DND-41 (cell line): ENCODE measurements at regions not wholly inside any gene's neighbourhood (a gene's known extent, or its start where the extent isn't known, plus 50 kb on each side); places are given as distances from the start of the nearest gene placed in this dataset.

ENCODE experiments used
- ATAC-seq: fragments of 200-7000 bp; cut with Tn5 transposase; 3 replicates; pipeline ENCODE4 v1.9.1; 2021; ENCODE audit warnings: low read depth; ENCODE audit not compliant: insufficient read depth
- DNase-seq: peaks from one replicate; pipeline ENCODE4 v3.0.0-alpha.2; 2020
- H2AFZ ChIP-seq: 2 replicates; pipeline ENCODE4 v1.6.0; 2012; ENCODE audit warnings: low read depth, low read length
- H3K27ac ChIP-seq: 2 replicates; pipeline ENCODE4 v1.5.1; 2012; ENCODE audit warnings: low read length, inconsistent platforms
- H3K27me3 ChIP-seq: fragments of 200-600 bp; sonication (generic); 2 replicates; pipeline ENCODE4 v1.6.0; 2012; ENCODE audit warnings: low read length, mild to moderate bottlenecking, inconsistent platforms; ENCODE audit not compliant: insufficient read depth, poor library complexity
- H3K36me3 ChIP-seq: 2 replicates; pipeline ENCODE4 v1.5.1; 2012; ENCODE audit warnings: low read length, inconsistent platforms; ENCODE audit not compliant: insufficient read depth
- H3K4me1 ChIP-seq: 2 replicates; pipeline ENCODE4 v1.5.1; 2012; ENCODE audit warnings: mild to moderate bottlenecking, low read length; ENCODE audit not compliant: insufficient read depth
- H3K4me2 ChIP-seq: 2 replicates; pipeline ENCODE4 v1.6.0; 2012; ENCODE audit warnings: mild to moderate bottlenecking, moderate library complexity, low read length, inconsistent platforms; ENCODE audit not compliant: insufficient read depth
- H3K4me3 ChIP-seq, 2 experiments: fragments of 200-600 bp in 1 of 2; shearing (Covaris generic) in 1 of 2; 2 replicates each; pipeline ENCODE4 v1.5.1; 2012 to 2016; ENCODE audit warnings: inconsistent platforms in 2 of 2, low read length in 2 of 2, mild to moderate bottlenecking in 2 of 2, low read depth in 1 of 2, moderate library complexity in 1 of 2
- H3K79me2 ChIP-seq: 2 replicates; pipeline ENCODE4 v1.6.0; 2012; ENCODE audit warnings: low read length, inconsistent platforms; ENCODE audit not compliant: insufficient read depth
- H3K9ac ChIP-seq: 2 replicates; pipeline ENCODE4 v1.6.0; 2012; ENCODE audit warnings: low read depth, mild to moderate bottlenecking, inconsistent platforms, low read length, moderate library complexity
- H3K9me3 ChIP-seq: 2 replicates; pipeline ENCODE4 v1.5.1; 2012; ENCODE audit warnings: low read length, moderate library complexity, mild to moderate bottlenecking, inconsistent platforms; ENCODE audit not compliant: insufficient read depth, severe bottlenecking
- H4K20me1 ChIP-seq: 2 replicates; pipeline ENCODE4 v1.6.0; 2012; ENCODE audit warnings: low read length; ENCODE audit not compliant: insufficient read depth
- EZH2 ChIP-seq: IDR thresholded peaks from 3 replicates; pipeline ENCODE4 v1.6.1; 2012; ENCODE audit warnings: borderline replicate concordance, low read depth, mild to moderate bottlenecking, moderate library complexity, low read length, inconsistent platforms; ENCODE audit not compliant: severe bottlenecking
- TF ChIP-seq, protein P1 (sequence below): IDR thresholded peaks from 2 replicates; pipeline ENCODE4 v1.5.1; 2012; ENCODE audit warnings: borderline replicate concordance, low read length, moderate library complexity, mild to moderate bottlenecking; ENCODE audit not compliant: poor library complexity, severe bottlenecking; ENCODE audit errors: extremely low read depth

GRCh38 chr12:125567581-125567980 lies 502.3 kb downstream of the AACS start:
- no peak overlapping the region for H3K9ac ChIP-seq
- H3K36me3 ChIP-seq, result no peaks in the 10 kb centered on the region
- no peaks in the 10 kb centered on the region for H4K20me1 ChIP-seq
- H3K4me1 ChIP-seq, result no peaks in the 10 kb centered on the region
- no peak overlapping the region for H3K4me2 ChIP-seq
- no peaks in the 10 kb centered on the region for H3K79me2 ChIP-seq
- TF ChIP-seq EZH2, result no peak
- TF ChIP-seq, protein P1, sequence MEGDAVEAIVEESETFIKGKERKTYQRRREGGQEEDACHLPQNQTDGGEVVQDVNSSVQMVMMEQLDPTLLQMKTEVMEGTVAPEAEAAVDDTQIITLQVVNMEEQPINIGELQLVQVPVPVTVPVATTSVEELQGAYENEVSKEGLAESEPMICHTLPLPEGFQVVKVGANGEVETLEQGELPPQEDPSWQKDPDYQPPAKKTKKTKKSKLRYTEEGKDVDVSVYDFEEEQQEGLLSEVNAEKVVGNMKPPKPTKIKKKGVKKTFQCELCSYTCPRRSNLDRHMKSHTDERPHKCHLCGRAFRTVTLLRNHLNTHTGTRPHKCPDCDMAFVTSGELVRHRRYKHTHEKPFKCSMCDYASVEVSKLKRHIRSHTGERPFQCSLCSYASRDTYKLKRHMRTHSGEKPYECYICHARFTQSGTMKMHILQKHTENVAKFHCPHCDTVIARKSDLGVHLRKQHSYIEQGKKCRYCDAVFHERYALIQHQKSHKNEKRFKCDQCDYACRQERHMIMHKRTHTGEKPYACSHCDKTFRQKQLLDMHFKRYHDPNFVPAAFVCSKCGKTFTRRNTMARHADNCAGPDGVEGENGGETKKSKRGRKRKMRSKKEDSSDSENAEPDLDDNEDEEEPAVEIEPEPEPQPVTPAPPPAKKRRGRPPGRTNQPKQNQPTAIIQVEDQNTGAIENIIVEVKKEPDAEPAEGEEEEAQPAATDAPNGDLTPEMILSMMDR, result no peak
- no peaks in the 10 kb centered on the region for H3K27me3 ChIP-seq
- H3K27ac ChIP-seq, result no peak overlapping the region
- H3K4me3 ChIP-seq, result no peak overlapping the region
- no peak overlapping the region for H2AFZ ChIP-seq
- H3K9me3 ChIP-seq, result no peaks in the 10 kb centered on the region
- no peak for ATAC-seq
- DNase-seq, result no peak

- Histone ChIP-seq H3K9ac (no peak overlapping the region), H3K9me3 (no peaks in the 10 kb centered on the region), H3K36me3 (no peaks in the 10 kb centered on the region), H3K4me2 (no peak overlapping the region), H3K79me2 (no peaks in the 10 kb centered on the region), H3K27ac (no peak overlapping the region), H3K4me3 (no peak overlapping the region), H3K4me1 (no peaks in the 10 kb centered on the region), H2AFZ (no peak overlapping the region), H4K20me1 (no peaks in the 10 kb centered on the region), H3K27me3 (no peaks in the 10 kb centered on the region)
- no peak for TF ChIP-seq EZH2
- TF ChIP-seq, protein P1, result no peak
- no peak for DNase-seq
- ATAC-seq, result no peak
These were observed 503.1 kb downstream of the AACS start for GRCh38 chr12:125568306-125568705.

DNA sequence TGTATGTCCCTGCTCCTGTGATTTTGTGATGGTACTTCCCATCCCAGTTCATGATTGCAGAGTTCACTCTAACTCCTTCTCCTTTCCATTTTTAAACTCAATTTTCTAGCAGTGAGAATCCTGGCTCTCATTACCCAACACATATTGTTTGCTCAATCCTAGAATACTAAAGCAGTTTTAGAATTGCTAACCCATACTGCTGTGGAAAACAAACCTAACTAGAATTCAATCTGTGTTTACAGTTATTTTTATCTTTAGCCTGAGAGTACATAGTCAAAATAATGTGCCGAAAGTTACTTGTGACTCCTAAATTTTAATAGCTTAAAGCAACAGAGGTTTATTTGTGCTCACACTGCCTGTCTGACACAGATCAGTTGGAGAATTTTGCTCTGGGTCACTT lies 508.0 kb downstream of the AACS start:
- TF ChIP-seq, protein P1, result no peak
- no peak for TF ChIP-seq EZH2
- H4K20me1 ChIP-seq, result no peaks in the 10 kb centered on the region
- no peak overlapping the region for H3K27ac ChIP-seq
- no peaks in the 10 kb centered on the region for H3K36me3 ChIP-seq
- H3K4me1 ChIP-seq, result no peaks in the 10 kb centered on the region
- no peaks in the 10 kb centered on the region for H3K27me3 ChIP-seq
- no peak overlapping the region for H2AFZ ChIP-seq
- ATAC-seq (no peak), DNase-seq (no peak)
- H3K9me3 ChIP-seq, result no peaks in the 10 kb centered on the region
- no peak overlapping the region for H3K9ac ChIP-seq
- H3K4me2 ChIP-seq, result no peak overlapping the region
- H3K79me2 ChIP-seq, result no peaks in the 10 kb centered on the region
- no peak overlapping the region for H3K4me3 ChIP-seq

- Histone ChIP-seq H3K27me3 (no peaks in the 10 kb centered on the region), H3K4me1 (no peaks in the 10 kb centered on the region), H3K27ac (no peak overlapping the region), H3K79me2 (no peaks in the 10 kb centered on the region), H2AFZ (no peak overlapping the region), H3K4me3 (no peak overlapping the region), H3K9ac (no peak overlapping the region), H3K4me2 (no peak overlapping the region), H3K36me3 (no peaks in the 10 kb centered on the region), H3K9me3 (no peaks in the 10 kb centered on the region), H4K20me1 (no peaks in the 10 kb centered on the region)
- TF ChIP-seq EZH2, result no peak
- TF ChIP-seq, protein P1, result no peak
- DNase-seq (no peak), ATAC-seq (no peak)
These were observed 512.1 kb downstream of the AACS start for GRCh38 chr12:125577334-125577733.
